HUES64 (cell line): ENCODE measurements at regions not wholly inside any gene's neighbourhood (a gene's known extent, or its start where the extent isn't known, plus 50 kb on each side); places are given as distances from the start of the nearest gene placed in this dataset.

Source experiments
- H3K27ac ChIP-seq: 2 replicates; pipeline ENCODE4 v1.7.0; 2013; ENCODE audit warnings: low read depth, low read length, inconsistent platforms
- H3K27me3 ChIP-seq: 2 replicates; pipeline ENCODE4 v1.6.1; 2013; ENCODE audit warnings: mild to moderate bottlenecking, low read length; ENCODE audit not compliant: insufficient read depth
- H3K36me3 ChIP-seq: 2 replicates; pipeline ENCODE4 v1.6.1; 2013; ENCODE audit warnings: mild to moderate bottlenecking, low read length; ENCODE audit not compliant: insufficient read depth
- H3K4me1 ChIP-seq: 2 replicates; pipeline ENCODE4 v1.6.1; 2013; ENCODE audit warnings: mild to moderate bottlenecking, low read length, moderate library complexity; ENCODE audit not compliant: insufficient read depth
- H3K4me3 ChIP-seq: 2 replicates; pipeline ENCODE4 v1.5.1; 2013; ENCODE audit warnings: mild to moderate bottlenecking, low read length, moderate library complexity
- H3K9ac ChIP-seq: 2 replicates; pipeline ENCODE4 v1.6.1; 2013; ENCODE audit warnings: mild to moderate bottlenecking, low read depth, low read length
- H3K9me3 ChIP-seq: 2 replicates; pipeline ENCODE4 v1.6.1; 2013; ENCODE audit warnings: low read depth, low read length; ENCODE audit not compliant: insufficient read depth
- WGBS: fragments of 150-250, 120-280 bp; methylation state at CpG from one replicate; pipeline ENCODE4 v1.1.7; 2013; ENCODE audit warnings: missing lambda C conversion rate; 5-methylcytosine and 5-hydroxymethylcytosine counted together

- no peaks in the 10 kb centered on the region for H3K9me3 ChIP-seq
- H3K4me3 ChIP-seq = no peak overlapping the region
- H3K27me3 ChIP-seq = no peaks in the 10 kb centered on the region
- no peak overlapping the region for H3K9ac ChIP-seq
- H3K36me3 ChIP-seq = no peaks in the 10 kb centered on the region
- H3K4me1 ChIP-seq = no peaks in the 10 kb centered on the region; the same call in 1 of the 2 replicates
- 95% methylated on average over 6 of the region's 6 CpGs for WGBS
- no peak overlapping the region for H3K27ac ChIP-seq
Observed at GRCh38 chr1:184866991-184867788, 107.1 kb downstream of the NIBAN1 start.

DNA sequence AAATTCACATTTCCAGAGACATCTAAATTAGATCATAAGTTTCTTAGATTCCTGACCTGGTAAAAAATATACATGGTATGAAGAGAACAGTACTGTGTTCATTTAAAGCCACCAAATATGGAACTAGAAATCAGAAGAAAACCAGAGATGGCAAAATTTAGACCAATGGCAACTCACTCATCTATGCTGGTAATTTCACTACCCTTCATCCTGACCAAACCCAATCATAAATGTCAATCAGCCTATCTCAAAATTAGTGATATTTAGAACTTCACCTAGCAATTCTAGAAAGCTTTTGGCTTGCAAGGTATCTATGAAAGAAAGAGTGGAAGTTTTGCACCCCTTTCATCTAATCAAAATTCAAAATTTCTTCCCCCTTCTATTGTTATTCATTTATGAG is 107.7 kb downstream of the NIBAN1 start:
- Histone ChIP-seq H3K36me3 (no peaks in the 10 kb centered on the region), H3K4me3 (no peak overlapping the region), H3K9ac (no peak overlapping the region), H3K9me3 (no peaks in the 10 kb centered on the region), H3K27me3 (no peaks in the 10 kb centered on the region), H3K4me1 (no peaks in the 10 kb centered on the region; the same call in 1 of the 2 replicates), H3K27ac (no peak overlapping the region)

- Histone ChIP-seq H3K27me3 (no peaks in the 10 kb centered on the region), H3K4me3 (no peak overlapping the region), H3K9me3 (no peaks in the 10 kb centered on the region), H3K9ac (no peak overlapping the region), H3K4me1 (no peaks in the 10 kb centered on the region; the same call in 1 of the 2 replicates), H3K36me3 (no peaks in the 10 kb centered on the region), H3K27ac (no peak overlapping the region)
- 100% methylated on average over 1 of the region's 1 CpG for WGBS
Observed at GRCh38 chr1:184865831-184866230, 108.5 kb downstream of the NIBAN1 start.

GRCh38 chr1:184861755-184862336 is 107.2 kb upstream of the EDEM3 start:
- 94% methylated on average over 6 of the region's 6 CpGs for WGBS
- Histone ChIP-seq H3K9me3 (no peaks in the 10 kb centered on the region), H3K4me3 (no peak overlapping the region), H3K4me1 (0 out of 2 replicates have a peak, but pooled peaks cover 3% of the 10 kb centered on the region), H3K36me3 (no peaks in the 10 kb centered on the region), H3K27ac (no peak overlapping the region), H3K27me3 (no peaks in the 10 kb centered on the region), H3K9ac (no peak overlapping the region)

GRCh38 chr1:184860985-184861754 is 106.5 kb upstream of the EDEM3 start:
- Histone ChIP-seq H3K9me3 (no peaks in the 10 kb centered on the region), H3K4me3 (no peak overlapping the region), H3K9ac (no peak overlapping the region), H3K27me3 (no peaks in the 10 kb centered on the region), H3K27ac (no peak overlapping the region), H3K36me3 (no peaks in the 10 kb centered on the region), H3K4me1 (0 out of 2 replicates have a peak, but pooled peaks cover 3% of the 10 kb centered on the region)
- 75% methylated on average over 1 of the region's 2 CpGs for WGBS

GRCh38 chr1:184860535-184860934 is 105.9 kb upstream of the EDEM3 start:
- Histone ChIP-seq H3K36me3 (no peaks in the 10 kb centered on the region), H3K9ac (no peak overlapping the region), H3K4me1 (0 out of 2 replicates have a peak, but pooled peaks cover 3% of the 10 kb centered on the region), H3K9me3 (no peaks in the 10 kb centered on the region), H3K27me3 (no peaks in the 10 kb centered on the region), H3K4me3 (no peak overlapping the region), H3K27ac (no peak overlapping the region)

- H3K27ac ChIP-seq = no peak overlapping the region
- H3K36me3 ChIP-seq = no peaks in the 10 kb centered on the region
- no peak overlapping the region for H3K4me3 ChIP-seq
- no peaks in the 10 kb centered on the region for H3K27me3 ChIP-seq
- WGBS = 92% methylated on average over 5 of the region's 5 CpGs
- no peaks in the 10 kb centered on the region for H3K9me3 ChIP-seq
- 0 out of 2 replicates have a peak, but pooled peaks cover 3% of the 10 kb centered on the region for H3K4me1 ChIP-seq
- no peak overlapping the region for H3K9ac ChIP-seq
Observed at GRCh38 chr1:184859381-184860105, 104.9 kb upstream of the EDEM3 start.

DNA sequence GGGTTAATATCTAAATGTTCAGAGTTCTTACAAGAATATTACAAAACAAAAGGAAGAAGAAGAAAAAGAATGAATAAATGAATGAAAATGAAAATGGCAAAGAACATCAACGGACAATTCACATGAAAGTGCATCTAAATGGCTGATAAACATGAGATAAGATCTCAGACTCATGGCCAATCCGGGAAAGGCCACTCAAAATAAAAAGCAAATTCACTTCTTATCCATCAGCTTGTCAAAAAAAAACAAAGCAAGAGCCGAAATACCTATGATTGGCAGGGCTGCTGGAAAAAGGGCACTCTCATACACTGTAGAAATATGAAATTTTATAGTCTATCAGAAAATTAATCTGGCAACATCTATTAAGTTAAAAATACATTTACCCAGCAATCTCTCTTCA is 103.6 kb upstream of the EDEM3 start:
- no peaks in the 10 kb centered on the region for H3K9me3 ChIP-seq
- no peaks in the 10 kb centered on the region for H3K36me3 ChIP-seq
- H3K27me3 ChIP-seq = no peaks in the 10 kb centered on the region
- 94% methylated on average over 3 of the region's 3 CpGs for WGBS
- H3K4me3 ChIP-seq = no peak overlapping the region
- H3K27ac ChIP-seq = no peak overlapping the region
- H3K4me1 ChIP-seq = peaks cover 11% of the 10 kb centered on the region; the same call in 1 of the 2 replicates
- H3K9ac ChIP-seq = no peak overlapping the region

DNA sequence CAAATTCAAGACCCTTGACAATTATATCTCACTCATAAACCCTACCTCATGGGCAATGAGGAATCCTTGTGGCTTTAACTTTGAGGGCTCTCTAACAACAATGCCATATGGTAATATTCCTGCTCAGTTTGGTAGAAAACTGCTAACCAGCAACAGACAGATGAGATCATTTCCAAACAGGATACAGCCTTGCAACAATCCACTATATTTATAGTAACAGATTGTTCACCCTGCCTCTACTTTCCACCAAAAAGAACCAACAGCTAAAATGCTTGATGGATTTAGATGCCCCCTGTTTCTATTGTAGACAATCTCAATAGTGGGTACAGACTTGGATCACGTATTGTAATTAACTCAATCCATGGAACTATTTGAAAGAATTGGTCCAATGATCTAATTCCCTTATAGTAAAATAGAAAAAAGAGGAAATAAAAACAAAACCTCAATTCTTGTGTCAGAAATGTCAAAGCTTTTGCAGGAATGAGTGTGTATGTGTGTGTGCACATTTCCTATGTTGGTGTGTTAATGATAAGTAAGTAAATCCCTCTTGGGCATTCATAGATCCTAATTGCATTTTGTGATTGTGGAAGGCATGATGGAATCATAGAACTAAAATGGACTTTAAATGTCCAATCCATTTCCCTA is 100.0 kb upstream of the EDEM3 start:
- 100% methylated on average over 1 of the region's 1 CpG for WGBS
- H3K27me3 ChIP-seq = no peaks in the 10 kb centered on the region
- H3K9me3 ChIP-seq = no peaks in the 10 kb centered on the region
- H3K27ac ChIP-seq = no peak overlapping the region
- H3K4me3 ChIP-seq = no peak overlapping the region
- no peaks in the 10 kb centered on the region for H3K36me3 ChIP-seq
- no peak overlapping the region for H3K9ac ChIP-seq
- peaks cover 9% of the 10 kb centered on the region; the same call in 1 of the 2 replicates for H3K4me1 ChIP-seq

- Histone ChIP-seq H3K36me3 (no peaks in the 10 kb centered on the region), H3K27ac (no peak overlapping the region), H3K4me3 (no peak overlapping the region), H3K27me3 (no peaks in the 10 kb centered on the region), H3K4me1 (peaks cover 9% of the 10 kb centered on the region; the same call in 1 of the 2 replicates), H3K9ac (no peak overlapping the region), H3K9me3 (no peaks in the 10 kb centered on the region)
- WGBS = no CpG with 5 or more reads among the region's 1 CpG
Observed at GRCh38 chr1:184854036-184854435, 99.4 kb upstream of the EDEM3 start.
